NCI-H526 treated with DMSO at 0.1 percent for 48 hours (cell line): ENCODE measurements at regions not wholly inside any gene's neighbourhood (a gene's known extent, or its start where the extent isn't known, plus 50 kb on each side); places are given as distances from the start of the nearest gene placed in this dataset.
"Not testable (repeated sequence)": the region's sequence is repeated elsewhere in the genome, so short reads cannot be mapped to it uniquely, and the experiment has no call there.

Experiments
- DNase-seq: peaks from one replicate; lab custom pipeline; 2025; lab: John Stamatoyannopoulos, UW

DNA sequence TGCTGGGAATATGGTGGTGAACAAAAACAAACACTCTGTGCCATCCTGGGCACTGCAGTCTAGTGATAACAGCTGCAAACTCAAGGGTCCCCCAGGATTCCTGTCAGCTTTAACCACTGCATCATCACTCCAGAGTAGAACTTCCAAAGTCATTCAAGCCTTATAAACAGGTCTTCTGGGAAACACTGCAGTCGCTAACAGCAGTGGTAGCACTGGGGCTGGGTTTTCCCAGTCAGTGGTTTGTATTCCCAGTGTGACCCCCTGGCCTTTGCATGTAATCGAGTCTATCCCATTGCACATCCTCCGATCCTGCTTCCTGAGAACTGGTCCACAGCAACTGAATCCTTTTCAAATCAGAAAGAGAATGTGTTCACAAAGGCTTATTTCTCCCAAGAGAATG is 623.5 kb downstream of the EDEM1 start:
- DNase-seq = no peak

DNA sequence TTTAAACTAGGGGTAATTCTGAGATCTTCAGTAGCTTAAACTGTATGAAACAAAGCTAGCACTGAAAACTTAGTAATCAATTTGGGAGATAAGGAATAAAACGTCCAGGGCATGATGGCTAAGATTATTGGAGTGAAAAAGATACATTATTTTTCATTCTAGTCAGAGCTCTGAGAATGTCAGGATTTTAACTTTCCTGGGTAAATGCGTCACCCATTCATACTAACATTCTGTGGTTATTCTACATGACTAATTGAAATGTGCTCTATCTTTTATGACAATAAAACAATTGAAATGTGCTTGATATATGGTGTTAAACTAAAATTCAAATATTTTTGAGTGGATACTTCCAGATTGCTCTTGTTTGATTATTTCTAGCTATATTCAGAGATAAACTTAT is 626.0 kb downstream of the EDEM1 start:
- no peak for DNase-seq

DNA sequence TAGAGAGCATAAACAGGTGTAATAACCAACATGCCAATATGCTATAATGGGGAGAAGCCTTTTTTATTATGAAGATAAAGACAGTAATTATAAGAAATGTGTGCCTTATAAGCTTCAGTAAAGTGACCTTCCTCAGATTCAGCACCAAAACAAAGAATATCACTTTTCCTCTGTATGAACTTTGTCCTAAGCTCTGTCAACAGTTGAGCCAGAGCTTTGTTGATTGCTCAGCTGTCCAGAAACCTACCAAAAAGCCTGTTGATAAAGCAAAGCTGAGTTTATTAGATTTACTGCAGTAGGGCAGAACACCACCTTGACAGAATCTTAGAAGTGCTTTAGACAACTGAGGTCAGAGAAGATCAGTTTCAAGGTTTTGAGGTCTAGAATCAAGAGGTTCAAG is 635.3 kb downstream of the EDEM1 start:
- DNase-seq = no peak

DNA sequence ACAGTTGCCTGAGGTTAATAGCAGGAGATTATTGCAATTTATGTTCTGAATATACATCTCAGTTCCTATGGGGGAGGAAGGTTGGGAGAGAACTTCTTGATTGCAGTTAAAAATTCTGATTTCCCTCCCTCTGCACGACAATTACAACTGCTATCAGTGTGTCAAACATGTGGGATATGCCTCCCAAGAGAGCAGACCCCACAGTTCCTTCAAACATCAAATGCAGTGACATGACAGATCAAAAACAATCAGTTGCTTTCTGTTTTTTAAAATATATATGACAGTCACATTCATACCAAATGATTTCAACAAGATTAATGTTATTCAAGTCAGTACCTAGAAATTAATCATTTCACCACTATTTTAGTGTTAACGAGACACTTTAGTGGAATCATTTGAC is 639.0 kb downstream of the EDEM1 start:
- no peak for DNase-seq

DNA sequence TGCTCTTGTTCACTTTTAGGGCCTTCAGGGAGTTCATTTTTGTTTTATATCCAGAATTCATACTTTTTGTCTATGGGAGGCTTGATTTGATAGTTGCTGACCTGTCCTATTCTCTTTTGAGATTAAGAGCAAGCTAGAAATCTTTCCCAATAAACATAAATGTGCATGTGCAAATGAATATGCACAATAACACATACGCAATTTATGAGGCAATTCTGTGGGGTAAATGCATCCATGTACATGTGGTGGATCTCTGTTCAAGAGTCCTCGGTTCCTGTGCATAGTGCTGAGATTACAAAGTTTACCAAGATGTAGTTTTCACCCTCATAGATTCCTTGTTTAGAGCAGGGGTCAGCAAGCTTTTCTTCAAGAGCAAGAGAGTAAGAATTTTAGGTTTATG is 640.7 kb downstream of the EDEM1 start:
- no peak for DNase-seq

DNA sequence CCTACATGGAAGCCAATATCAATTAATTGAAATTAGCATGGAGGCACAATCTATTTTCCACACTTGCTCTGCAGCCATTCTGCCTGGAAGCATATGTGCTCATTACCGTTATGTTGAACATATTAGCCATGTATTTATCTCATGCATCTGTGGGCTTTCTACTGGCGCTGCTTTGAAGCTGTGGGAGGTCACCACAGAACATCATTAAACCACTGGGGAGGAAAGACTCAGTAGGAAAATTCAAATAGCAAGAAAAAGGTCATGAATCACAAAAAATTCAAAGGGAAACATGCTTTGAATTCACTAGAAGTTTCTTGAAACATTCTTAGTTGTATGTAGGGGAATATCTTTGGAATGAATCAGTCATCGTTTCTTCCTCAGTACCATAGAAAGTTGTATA is 652.5 kb downstream of the EDEM1 start:
- DNase-seq = no peak

DNA sequence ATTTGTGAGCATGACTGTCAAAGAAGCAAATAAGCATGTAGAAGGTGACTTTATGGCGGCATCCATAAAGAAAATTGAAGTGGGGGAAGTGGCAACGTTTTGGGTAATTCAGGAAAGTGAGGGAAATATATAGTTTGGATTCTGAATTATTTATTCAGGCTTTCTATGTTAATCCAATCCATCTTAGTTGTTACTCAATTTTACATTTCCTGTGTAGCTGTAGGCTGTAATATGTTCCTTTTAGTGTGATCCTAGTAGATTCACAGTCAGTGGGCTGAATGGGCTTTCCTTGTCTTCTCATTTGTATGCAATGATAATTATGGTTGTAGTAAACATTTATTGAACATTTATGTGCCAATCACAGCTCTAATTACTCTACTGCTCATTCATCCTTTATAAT is 654.1 kb downstream of the EDEM1 start:
- DNase-seq = no peak

DNA sequence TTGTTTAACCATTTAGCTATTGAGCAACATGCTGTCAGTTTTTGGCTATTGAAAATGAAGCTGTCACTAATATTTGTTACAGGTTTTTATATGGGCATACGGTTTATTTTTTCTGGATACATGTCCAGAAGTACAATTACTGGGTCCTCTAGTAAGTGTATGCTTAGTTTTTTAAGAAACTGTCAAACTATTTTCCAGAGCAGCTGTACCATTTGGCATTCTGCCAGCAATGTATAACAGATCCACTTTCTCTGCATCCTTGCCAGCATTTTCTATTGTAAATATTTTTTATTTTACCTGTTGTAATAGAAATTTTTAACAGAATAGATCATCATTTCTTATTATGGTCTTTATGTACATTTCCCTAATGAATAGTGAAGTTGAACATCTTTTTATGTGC is 658.8 kb downstream of the EDEM1 start:
- no peak for DNase-seq

DNA sequence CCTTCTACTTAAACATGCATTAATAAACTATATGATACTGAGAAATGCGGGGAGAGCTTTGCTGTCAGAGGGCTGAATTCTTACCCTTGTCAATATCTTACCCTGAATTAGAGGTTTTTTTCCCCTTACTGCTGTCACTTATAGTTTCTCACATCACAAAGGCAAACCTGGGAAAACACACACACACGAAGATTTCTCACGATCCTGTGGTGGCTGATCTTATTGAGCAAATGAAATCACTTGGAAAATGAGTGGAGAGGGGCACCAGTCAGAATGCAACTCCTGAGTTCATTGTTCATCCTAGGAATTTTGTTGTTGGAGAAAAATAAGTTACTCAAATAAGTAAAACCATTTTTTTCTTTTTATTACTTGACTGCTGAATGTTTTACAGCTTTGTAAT is 673.6 kb downstream of the EDEM1 start:
- no peak for DNase-seq

DNA sequence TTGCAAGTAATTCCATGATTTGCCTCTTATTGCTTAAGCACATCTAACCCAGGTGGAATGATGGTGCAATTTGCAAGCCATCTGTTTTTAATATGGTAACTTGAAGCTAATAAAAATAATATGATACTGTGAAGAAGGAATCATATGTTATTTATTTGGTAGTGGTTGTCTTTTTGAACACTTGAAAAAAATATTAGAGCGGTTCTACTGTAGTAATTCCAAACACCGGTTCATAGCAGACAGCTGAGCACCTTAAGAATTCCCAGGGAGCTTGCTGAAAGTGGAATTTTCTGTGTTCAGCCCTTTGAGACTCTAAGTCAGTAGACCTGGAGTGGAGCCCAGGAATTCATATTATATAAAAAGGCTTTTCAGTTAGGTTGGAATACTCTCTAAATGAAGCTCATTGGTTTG is 687.4 kb downstream of the EDEM1 start:
- no peak for DNase-seq

DNA sequence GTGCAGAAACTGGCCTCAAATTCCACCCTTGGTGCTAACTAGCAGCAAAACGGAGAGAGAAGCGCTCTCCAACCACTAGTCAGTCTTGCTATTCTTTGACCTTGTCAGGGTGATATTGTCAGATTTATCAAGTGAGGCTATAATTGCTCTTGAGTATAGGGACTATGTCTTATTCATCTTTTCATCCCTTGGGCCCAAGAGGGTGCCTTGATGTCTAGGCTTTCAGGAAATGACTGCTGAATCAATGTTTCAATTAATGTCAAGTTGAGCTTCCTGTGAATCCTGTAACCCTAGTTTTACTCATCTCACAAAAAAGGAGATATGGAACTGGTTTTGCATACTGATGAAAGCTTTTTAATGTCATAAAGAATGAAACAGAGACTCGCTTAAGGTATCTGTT is 701.3 kb downstream of the EDEM1 start:
- no peak for DNase-seq

DNA sequence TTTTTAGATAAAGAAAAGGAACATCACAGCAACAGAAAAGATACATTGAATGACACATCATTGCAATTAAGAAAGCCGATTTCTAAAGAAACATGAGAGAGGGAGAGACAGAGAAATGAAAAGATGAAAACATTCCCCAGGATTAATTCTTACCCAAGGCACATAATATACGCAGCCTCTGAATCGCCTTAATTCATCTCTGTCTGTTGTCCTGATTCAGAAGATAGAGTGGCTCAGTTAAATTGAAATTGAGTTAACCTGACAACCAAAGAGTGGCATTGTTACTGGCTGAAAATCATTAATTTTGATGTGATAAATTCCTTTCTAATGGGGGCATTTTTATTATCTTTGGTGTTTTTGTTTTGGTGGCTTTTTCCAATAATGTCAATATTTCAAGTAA is 701.9 kb downstream of the EDEM1 start:
- DNase-seq = no peak

DNA sequence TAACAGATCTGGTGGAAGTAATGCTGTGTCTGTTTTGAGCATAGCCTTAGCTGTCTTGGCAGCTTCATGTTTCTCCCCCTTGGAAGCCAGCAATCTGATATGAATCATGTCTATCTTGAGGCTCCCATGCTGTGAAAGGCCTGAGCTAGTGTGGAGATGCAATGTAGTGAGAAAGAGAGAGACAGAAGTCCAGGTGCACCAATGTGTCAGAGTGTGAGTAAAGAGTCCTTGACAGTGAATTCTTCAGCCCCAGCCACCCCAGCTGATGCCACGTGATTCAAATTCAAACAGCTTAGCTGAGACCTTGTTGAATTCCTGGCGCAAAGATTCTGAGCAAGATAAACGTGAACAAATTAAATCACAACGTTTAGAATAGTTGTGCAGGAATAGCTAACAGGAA is 704.2 kb downstream of the EDEM1 start:
- no peak for DNase-seq

DNA sequence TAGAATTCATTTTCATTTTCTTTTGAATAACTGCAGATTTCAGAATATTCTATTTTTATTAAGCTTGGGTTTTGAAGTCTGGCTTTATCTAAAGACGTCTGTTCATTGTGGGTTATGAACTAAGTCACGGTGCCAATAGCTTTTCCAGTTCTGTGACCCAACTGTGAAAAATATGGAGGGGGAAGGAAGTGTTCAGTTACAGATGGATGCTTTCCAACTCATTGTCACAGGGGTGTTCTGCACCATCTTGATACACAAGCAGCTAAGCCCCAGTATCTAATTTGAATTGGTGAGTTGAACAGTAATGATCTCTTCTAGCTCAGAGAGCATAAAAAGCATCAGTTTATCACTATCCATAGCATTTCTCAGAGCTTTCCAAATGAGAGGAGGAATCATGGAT is 710.6 kb downstream of the EDEM1 start:
- DNase-seq = no peak

DNA sequence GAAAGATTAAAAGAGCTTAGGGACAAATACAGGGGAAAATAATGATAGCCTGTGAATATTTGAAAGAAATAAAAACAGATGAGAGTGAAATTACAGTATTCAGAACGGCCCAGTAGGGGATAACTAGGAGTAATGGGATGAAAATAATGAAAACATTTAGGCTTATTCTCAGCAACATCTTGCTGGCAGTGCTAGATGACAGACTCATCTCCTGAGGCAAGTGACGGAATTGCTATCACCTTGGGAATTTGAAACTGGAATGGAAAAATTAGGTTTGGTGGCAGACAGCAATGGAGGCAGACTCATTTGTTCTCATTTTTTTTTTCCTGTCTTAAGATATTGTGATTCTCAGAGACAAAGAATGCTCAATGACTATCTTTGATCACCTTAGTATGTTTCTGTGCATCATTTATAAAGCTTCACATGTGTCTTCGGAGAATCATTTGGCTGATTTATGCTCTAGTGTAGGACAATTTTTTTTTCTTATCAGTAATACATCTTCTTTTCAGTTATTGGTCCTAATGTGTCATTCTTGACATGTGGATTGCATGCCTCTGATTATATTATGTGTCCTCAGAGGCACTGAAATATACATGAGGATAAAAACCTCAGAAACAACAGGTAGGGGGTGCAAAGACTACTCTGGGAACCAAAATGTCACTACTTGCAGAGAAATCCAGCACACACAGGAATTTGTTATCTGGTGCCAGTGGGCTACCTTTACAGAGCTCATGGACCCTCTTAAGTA is 711.7 kb downstream of the EDEM1 start:
- no peak for DNase-seq

DNA sequence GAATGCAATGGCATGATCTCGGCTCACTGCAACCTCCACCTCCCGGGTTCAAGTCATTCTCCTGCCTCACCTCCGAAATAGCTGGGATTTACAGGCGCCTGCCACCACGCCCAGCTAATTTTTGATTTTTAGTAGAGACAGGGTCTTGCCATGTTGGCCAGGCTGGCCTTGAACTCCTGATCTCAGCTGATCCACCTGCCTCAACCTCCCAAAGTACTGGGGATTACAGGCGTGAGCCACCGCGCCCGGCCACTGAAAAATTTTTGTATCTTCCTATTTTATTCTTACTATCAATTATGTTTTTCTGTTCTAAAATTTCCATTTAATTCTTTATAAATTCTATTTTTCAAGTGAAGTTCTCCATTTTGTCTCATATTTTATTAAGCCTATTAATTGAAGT is 730.4 kb downstream of the EDEM1 start:
- no peak for DNase-seq

DNA sequence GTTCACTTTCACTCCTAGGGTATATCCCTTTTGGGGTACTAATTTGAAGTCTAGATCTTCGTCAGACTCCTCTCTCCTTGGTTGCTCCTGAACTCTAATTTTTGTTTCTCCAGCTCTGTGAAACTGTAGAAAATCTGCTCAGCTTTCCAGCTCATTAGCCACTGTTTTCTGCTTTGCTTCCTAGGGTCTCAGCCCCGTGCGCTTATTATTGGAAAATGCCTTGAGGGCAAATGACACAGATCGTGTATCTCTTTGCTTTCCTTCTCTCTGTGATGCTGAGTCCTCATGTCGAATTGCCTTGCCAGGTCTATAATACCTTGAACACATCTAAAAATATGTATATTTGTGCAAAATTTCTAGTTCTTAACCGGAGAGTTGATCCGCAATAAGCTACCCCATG is 731.1 kb downstream of the EDEM1 start:
- DNase-seq = no peak

DNA sequence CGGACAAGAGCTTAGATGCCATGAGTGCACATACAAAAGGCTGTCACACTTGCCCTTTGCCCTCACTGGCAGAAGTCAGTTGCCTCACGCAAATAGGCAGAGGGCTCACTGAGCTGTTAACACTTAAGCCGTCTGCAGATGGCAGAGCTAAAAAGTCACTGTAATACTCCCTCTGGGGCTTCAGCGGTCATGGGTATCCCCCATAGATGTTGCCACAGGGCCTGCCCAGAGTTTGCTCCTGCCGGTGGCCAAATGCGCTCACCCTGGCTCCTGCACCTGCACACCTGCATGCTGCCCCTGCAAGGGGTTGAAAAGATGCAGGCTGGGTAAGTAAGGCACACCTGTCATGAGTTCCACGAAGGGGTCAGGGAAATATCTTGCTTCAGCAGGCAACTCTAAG is 741.5 kb downstream of the EDEM1 start:
- no peak for DNase-seq

DNA sequence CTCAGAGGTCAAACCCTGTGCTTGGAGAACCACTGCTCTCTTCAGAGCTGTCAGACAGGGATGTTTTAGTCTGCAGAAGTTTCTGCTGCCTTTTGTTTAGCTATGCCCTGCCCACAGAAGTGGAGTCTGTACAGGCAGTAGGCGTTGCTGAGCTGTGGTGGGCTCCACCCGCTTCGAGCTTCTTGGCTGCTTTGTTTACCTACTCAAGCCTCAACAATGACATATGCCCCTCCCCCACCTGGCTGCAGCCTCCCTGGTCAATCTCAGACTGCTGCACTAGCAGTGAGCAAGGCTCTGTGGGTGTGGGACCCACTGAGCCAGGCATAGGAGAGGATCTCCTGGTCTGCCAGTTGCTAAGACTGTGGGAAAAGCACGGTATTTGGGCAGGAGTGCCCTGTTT is 756.6 kb downstream of the EDEM1 start:
- not testable (repeated sequence) for DNase-seq

DNA sequence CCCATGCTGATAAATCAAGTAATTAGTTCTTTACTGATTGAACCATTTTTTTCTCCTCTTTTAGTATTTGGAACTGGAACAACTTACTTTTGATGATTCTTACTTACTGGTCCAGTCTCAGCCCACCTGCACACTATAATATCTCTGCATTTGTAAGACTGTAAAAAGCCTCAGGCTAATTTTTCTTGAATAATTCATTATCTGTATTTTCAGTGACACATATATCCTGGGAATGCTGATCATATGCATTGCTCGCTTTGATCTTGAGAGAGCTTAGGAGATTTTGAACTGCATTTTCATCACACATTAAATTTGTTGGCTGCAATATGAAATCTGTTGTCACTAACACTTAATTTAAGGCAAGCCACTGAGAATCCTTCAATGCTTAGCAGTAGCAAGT is 760.6 kb downstream of the EDEM1 start:
- no peak for DNase-seq

DNA sequence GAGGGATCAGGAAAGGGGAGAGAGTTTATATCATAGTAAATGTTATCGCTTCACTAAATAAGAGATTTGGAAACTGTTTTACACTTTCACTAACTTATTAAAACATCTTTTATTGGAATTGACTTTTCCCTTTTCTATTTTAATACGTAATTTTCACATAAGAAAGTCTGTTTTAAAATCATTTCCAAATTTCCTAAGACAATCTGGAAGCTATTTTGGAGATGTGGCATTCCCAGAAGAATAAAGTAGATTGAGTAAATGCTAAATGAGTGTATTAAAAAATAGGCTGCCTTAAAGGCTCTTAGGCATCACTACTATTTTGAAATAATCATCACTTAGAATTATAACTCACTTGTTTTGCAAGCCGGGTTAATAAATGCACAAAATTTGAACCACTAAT is 763.5 kb downstream of the EDEM1 start:
- no peak for DNase-seq

DNA sequence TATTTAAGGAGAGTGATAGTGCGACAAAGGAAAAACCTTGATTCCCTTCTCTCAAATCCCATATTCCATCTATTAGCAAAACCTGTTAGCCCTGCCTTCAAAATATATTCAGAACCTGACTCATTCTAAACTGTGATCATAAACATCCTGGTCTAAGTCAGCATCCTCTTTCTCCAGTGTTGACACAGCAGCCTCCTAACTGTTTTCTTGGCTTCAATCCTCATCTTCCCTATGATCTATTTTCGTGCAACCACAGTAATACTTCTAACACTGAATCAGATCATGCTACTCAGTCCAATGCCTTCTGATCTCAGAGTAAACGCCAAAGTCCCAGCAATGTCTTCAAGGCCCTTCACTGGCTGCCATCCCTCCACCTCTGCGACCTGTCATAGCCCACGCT is 785.1 kb downstream of the EDEM1 start:
- no peak for DNase-seq

DNA sequence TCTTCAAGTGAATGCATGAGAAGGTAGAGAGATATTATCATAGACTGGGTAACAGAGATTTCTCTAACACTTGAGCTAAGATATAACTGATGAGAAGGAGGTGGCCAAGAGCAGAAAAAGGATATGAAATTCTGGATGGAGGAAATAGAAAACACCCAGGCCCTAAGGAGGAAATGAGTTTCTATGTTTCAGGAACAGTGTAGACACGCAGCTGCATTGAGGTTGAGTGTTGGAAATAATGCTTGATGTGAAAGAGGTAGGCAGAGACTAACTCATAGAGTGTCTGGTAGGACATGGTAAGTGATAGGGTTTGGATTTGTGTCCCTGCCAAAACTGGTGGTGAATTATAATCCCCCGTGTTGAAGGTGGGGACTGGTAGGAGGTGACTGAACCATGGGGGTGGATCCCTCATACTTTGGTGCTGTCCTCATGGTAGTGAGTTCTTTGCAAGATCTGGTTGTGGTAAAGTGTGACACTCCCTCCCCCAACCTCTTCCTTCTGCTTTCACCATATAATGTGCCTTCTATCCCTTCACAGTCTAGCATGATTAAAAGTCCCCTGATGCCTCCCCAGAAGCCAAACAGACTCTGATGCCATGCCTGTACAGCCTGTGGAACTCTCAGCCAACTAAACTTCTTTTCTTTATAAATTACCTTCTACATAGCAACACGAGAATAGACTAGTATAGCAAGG is 787.3 kb downstream of the EDEM1 start:
- DNase-seq = no peak

DNA sequence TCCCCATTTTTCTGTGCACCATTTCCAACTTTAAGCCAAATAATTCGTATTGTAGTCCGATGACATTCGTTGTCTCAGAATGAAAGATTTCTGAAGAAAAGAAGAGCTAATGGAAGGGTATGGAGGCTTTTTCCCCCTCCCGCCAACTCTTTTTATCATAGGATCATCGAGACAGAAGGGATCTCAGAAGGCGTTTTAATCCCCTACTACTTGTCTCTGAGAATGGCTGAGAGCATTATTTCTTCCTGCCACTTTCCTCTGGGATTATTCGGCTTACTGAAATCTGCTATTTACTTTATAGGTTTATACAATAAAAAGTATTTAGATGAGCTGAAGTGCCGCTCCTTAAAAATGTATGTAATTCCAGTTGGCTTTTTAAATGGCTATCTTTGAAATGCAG is 789.8 kb downstream of the EDEM1 start:
- no peak for DNase-seq
